NCI-H1092 treated with DMSO at 0.1 percent for 48 hours (cell line): ENCODE measurements at regions not wholly inside any gene's neighbourhood (a gene's known extent, or its start where the extent isn't known, plus 50 kb on each side); places are given as distances from the start of the nearest gene placed in this dataset.

Experiments
- DNase-seq: peaks from one replicate; lab custom pipeline; 2025; lab: John Stamatoyannopoulos, UW

GRCh38 chr2:118278046-118278445, 189.8 kb downstream of the INSIG2 start:
- DNase-seq, result no peak

GRCh38 chr2:118274841-118275510, 186.7 kb downstream of the INSIG2 start:
- no peak for DNase-seq

GRCh38 chr2:118272391-118272790, 184.1 kb downstream of the INSIG2 start:
- no peak for DNase-seq

- DNase-seq, result no peak
These were observed 181.3 kb downstream of the INSIG2 start for GRCh38 chr2:118269408-118270051.

GRCh38 chr2:118268268-118268667, 180.0 kb downstream of the INSIG2 start:
- no peak for DNase-seq

- no peak for DNase-seq
These were observed 177.7 kb downstream of the INSIG2 start for GRCh38 chr2:118265873-118266455.

GRCh38 chr2:118264232-118264990, 176.1 kb downstream of the INSIG2 start:
- no peak for DNase-seq

- DNase-seq, result no peak
These were observed 169.4 kb downstream of the INSIG2 start for GRCh38 chr2:118257696-118258095.

GRCh38 chr2:118255771-118256372, 167.6 kb downstream of the INSIG2 start:
- no peak for DNase-seq

GRCh38 chr2:118255301-118255700, 167.0 kb downstream of the INSIG2 start:
- DNase-seq, result no peak

GRCh38 chr2:118254116-118254515, 165.8 kb downstream of the INSIG2 start:
- DNase-seq, result no peak

- DNase-seq, result no peak
These were observed 163.2 kb downstream of the INSIG2 start for GRCh38 chr2:118251427-118251826.

GRCh38 chr2:118250463-118250862, 162.2 kb downstream of the INSIG2 start:
- DNase-seq, result no peak

- no peak for DNase-seq
These were observed 161.7 kb downstream of the INSIG2 start for GRCh38 chr2:118250001-118250400.

- no peak for DNase-seq
These were observed 161.3 kb downstream of the INSIG2 start for GRCh38 chr2:118249531-118249930.

GRCh38 chr2:118246726-118247125, 158.5 kb downstream of the INSIG2 start:
- DNase-seq, result no peak

- no peak for DNase-seq
These were observed 157.8 kb downstream of the INSIG2 start for GRCh38 chr2:118246079-118246478.

- no peak for DNase-seq
These were observed 156.4 kb downstream of the INSIG2 start for GRCh38 chr2:118244686-118245085.

- no peak for DNase-seq
These were observed 154.8 kb downstream of the INSIG2 start for GRCh38 chr2:118243031-118243430.

GRCh38 chr2:118242216-118242615, 153.9 kb downstream of the INSIG2 start:
- DNase-seq, result no peak

- no peak for DNase-seq
These were observed 152.9 kb downstream of the INSIG2 start for GRCh38 chr2:118241128-118241527.

- DNase-seq, result no peak
These were observed 152.0 kb downstream of the INSIG2 start for GRCh38 chr2:118240276-118240675.
